Dedifferentiated amniotic fluid mesenchymal stem cell (primary cell): ENCODE measurements at regions not wholly inside any gene's neighbourhood (a gene's known extent, or its start where the extent isn't known, plus 50 kb on each side); places are given as distances from the start of the nearest gene placed in this dataset.

Experiments
- DNase-seq: peaks from one replicate; pipeline ENCODE4 v3.0.0-alpha.2; 2016; ENCODE audit errors: extremely low spot score

- no peak for DNase-seq
Measured at GRCh38 chr5:56460681-56461191, 227.6 kb upstream of the ANKRD55 start.

- no peak for DNase-seq
Measured at GRCh38 chr5:56460195-56460546, 227.0 kb upstream of the ANKRD55 start.

GRCh38 chr5:56459394-56460194 lies 226.5 kb upstream of the ANKRD55 start:
- no peak for DNase-seq

GRCh38 chr5:56457887-56458812 lies 225.0 kb upstream of the ANKRD55 start:
- peak; percentile 58 for DNase-seq

GRCh38 chr5:56456002-56456401 lies 222.9 kb upstream of the ANKRD55 start:
- peak; percentile 56 for DNase-seq

- DNase-seq, result no peak
Measured at GRCh38 chr5:56455417-56455816, 222.3 kb upstream of the ANKRD55 start.

GRCh38 chr5:56454219-56454862 lies 221.2 kb upstream of the ANKRD55 start:
- DNase-seq, result no peak

GRCh38 chr5:56451742-56452141 lies 218.6 kb upstream of the ANKRD55 start:
- no peak for DNase-seq

- DNase-seq, result no peak
Measured at GRCh38 chr5:56450766-56451165, 217.6 kb upstream of the ANKRD55 start.

- DNase-seq, result no peak
Measured at GRCh38 chr5:56449071-56449640, 216.0 kb upstream of the ANKRD55 start.

GRCh38 chr5:56447656-56448055 lies 214.5 kb upstream of the ANKRD55 start:
- no peak for DNase-seq

GRCh38 chr5:56447232-56447631 lies 214.1 kb upstream of the ANKRD55 start:
- no peak for DNase-seq

GRCh38 chr5:56446728-56447127 lies 213.6 kb upstream of the ANKRD55 start:
- no peak for DNase-seq

GRCh38 chr5:56443826-56444225 lies 210.7 kb upstream of the ANKRD55 start:
- DNase-seq, result no peak

GRCh38 chr5:56440871-56441740 lies 208.0 kb upstream of the ANKRD55 start:
- peak; percentile 66 for DNase-seq

GRCh38 chr5:56434986-56435385 lies 201.9 kb upstream of the ANKRD55 start:
- no peak for DNase-seq

- DNase-seq, result no peak
Measured at GRCh38 chr5:56433039-56433617, 200.0 kb upstream of the ANKRD55 start.

- no peak for DNase-seq
Measured at GRCh38 chr5:56432321-56432720, 199.2 kb upstream of the ANKRD55 start.

GRCh38 chr5:56430422-56430821 lies 197.3 kb upstream of the ANKRD55 start:
- DNase-seq, result no peak

- DNase-seq, result no peak
Measured at GRCh38 chr5:56429110-56429561, 196.0 kb upstream of the ANKRD55 start.
